ENCODE measurements at regions not wholly inside any gene's neighbourhood (a gene's known extent, or its start where the extent isn't known, plus 50 kb on each side); places are given as distances from the start of the nearest gene placed in this dataset.

- POLR2A ChIA-PET: no interaction called here
- DNase-seq (ENCODE audit: extremely low spot score): no peak
- CTCF ChIA-PET: no interaction called here
- TF ChIP-seq LEF1 (IDR thresholded peaks at IDR 0.05; ENCODE audit: borderline replicate concordance): no peak
- no peak for TF ChIP-seq SUZ12 (IDR thresholded peaks at IDR 0.05)
- TF ChIP-seq ZNF384 (IDR thresholded peaks at IDR 0.05): no peak
- TF ChIP-seq CTBP1 (IDR thresholded peaks at IDR 0.05; ENCODE audit: borderline replicate concordance): no peak
- TF ChIP-seq, protein P1, sequence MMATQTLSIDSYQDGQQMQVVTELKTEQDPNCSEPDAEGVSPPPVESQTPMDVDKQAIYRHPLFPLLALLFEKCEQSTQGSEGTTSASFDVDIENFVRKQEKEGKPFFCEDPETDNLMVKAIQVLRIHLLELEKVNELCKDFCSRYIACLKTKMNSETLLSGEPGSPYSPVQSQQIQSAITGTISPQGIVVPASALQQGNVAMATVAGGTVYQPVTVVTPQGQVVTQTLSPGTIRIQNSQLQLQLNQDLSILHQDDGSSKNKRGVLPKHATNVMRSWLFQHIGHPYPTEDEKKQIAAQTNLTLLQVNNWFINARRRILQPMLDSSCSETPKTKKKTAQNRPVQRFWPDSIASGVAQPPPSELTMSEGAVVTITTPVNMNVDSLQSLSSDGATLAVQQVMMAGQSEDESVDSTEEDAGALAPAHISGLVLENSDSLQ (IDR thresholded peaks at IDR 0.05): no peak
- TF ChIP-seq SP1 (IDR thresholded peaks at IDR 0.05): no peak
- TF ChIP-seq BHLHE40 (IDR thresholded peaks at IDR 0.05; ENCODE audit: borderline replicate concordance): no peak
- TF ChIP-seq TARDBP (IDR thresholded peaks at IDR 0.05): no peak
- TF ChIP-seq NFRKB (IDR thresholded peaks at IDR 0.05): no peak
- no peak for TF ChIP-seq FOXA1 (IDR thresholded peaks at IDR 0.05)
Measured at GRCh38 chr9:136597141-136597885, 51.5 kb upstream of the NOTCH1 start.

DNA sequence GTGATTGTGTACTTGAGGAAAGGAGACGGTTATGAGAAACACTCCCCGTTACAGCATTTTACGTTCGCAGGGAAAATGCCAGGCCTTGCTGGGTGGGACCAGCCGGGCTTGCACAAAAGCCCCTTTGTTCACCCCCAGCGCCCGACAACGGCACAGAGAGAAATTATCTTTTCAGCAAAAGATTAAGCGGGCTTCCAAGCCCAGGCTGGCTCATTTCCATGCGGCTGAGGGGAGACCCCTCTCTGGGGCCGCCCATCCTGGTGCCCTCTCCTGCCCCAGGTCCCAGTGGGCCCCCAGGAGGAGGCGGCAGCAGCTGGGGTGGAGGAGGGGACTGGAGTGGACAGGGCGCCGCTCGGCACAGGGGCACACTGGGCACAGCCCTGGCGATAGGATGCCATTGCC, 50.8 kb upstream of the NOTCH1 start:
- TF ChIP-seq LEF1 (IDR thresholded peaks at IDR 0.05; ENCODE audit: borderline replicate concordance) (no peak), NFRKB (IDR thresholded peaks at IDR 0.05) (no peak), FOXA1 (IDR thresholded peaks at IDR 0.05) (no peak), ZNF384 (IDR thresholded peaks at IDR 0.05) (no peak), TARDBP (IDR thresholded peaks at IDR 0.05) (no peak), SP1 (IDR thresholded peaks at IDR 0.05) (no peak), BHLHE40 (IDR thresholded peaks at IDR 0.05; ENCODE audit: borderline replicate concordance) (no peak)
- ChIA-PET CTCF (no interaction called here), POLR2A (no interaction called here)
- no peak for DNase-seq (ENCODE audit: extremely low spot score)

GRCh38 chr9:136596217-136596616, 50.4 kb upstream of the NOTCH1 start:
- TF ChIP-seq TARDBP (IDR thresholded peaks at IDR 0.05) (no peak), L3MBTL2 (conservative IDR thresholded peaks at IDR 0.05) (no peak), NFRKB (IDR thresholded peaks at IDR 0.05) (no peak), CTBP1 (IDR thresholded peaks at IDR 0.05; ENCODE audit: borderline replicate concordance) (no peak)
- TF ChIP-seq, protein P1 (IDR thresholded peaks at IDR 0.05): no peak
- ChIA-PET CTCF (no interaction called here), POLR2A (no interaction called here)
- DNase-seq (ENCODE audit: extremely low spot score): no peak

DNA sequence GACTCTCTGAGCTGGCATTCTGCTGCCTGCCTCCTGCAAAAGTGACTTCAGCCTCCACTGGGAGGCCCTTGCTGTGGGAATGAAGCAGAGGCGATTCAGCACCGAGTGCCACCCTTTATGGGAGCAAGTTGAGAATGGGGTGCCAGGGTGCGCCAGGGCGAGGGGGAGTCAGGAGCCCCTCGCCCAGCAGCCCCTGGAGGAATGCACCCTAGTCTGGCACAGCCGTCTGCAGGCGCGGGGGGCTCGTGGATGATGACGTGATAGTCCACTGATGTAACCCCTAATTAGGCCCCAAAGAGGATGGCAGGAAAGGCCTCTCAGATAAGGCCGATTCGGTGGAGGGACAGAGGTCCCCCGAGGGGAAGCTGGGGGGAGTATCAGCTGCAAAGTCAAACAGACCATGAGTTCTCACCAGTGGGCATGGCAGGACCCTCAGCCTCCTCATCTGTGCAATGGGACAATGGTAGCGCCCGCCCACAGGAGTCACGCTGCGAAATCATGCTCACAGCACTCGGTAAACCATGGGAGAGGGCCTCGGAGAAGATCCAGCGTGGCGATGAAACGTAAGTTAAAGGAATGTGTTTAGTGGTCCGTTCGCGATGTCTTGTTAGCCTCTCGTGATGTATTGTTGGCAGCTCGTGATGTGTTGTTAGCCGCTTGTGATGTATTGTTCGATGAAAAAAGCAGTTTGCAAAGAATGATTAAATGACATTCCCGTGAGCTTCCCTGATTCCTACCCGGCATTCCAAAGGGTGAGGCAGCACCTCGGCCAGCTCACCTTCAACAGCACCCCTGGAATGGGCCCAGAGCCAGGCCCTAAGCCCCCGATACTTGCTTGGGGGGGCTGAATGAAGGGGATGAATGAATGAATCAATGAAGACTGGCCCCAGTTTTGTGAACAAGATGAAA, 49.7 kb upstream of the NOTCH1 start:
- no peak for DNase-seq (ENCODE audit: extremely low spot score)
- POLR2A ChIA-PET: no interaction called here
- TF ChIP-seq FOXK2 (IDR thresholded peaks at IDR 0.05) (no peak), NFRKB (IDR thresholded peaks at IDR 0.05) (no peak), LEF1 (IDR thresholded peaks at IDR 0.05; ENCODE audit: borderline replicate concordance) (no peak), BHLHE40 (IDR thresholded peaks at IDR 0.05; ENCODE audit: borderline replicate concordance) (no peak), SP1 (IDR thresholded peaks at IDR 0.05) (no peak), TARDBP (IDR thresholded peaks at IDR 0.05) (no peak), L3MBTL2 (conservative IDR thresholded peaks at IDR 0.05) (no peak)
- CTCF ChIA-PET: no interaction called here

All from HEK293T (cell line).